ENCODE measurements at regions not wholly inside any gene's neighbourhood (a gene's known extent, or its start where the extent isn't known, plus 50 kb on each side); places are given as distances from the start of the nearest gene placed in this dataset.

DNA sequence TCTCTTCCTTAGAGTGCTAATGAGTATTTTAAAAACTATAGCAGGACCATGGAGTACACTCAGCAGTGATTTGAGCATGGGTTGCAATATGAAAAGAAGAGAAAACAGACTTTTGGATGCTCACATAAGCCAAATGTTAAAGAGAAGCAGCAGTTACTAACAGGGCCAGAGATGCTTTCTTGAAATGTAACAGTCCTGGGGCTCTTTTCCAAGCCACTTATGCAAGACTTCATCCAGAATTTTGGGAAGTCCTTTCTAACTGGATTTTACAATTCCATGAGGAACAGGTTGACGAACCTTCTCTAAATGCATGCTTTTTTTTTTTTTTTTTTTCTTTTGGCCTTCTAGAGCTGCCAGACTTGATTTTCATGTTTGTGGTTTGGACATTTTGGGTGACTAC is 282.0 kb downstream of the SEC23IP start:
- Histone ChIP-seq H3K9me3 (no peaks in the 10 kb centered on the region), H3K27me3 (no peaks in the 10 kb centered on the region), H3K4me1 (no peaks in the 10 kb centered on the region), H3K4me3 (no peak overlapping the region), H3K36me3 (no peaks in the 10 kb centered on the region), H3K27ac (no peak overlapping the region)
- WGBS, 2 donors = 66 to 74% methylated on average over 1 of the region's 1 CpG
- TF ChIP-seq, protein P1, sequence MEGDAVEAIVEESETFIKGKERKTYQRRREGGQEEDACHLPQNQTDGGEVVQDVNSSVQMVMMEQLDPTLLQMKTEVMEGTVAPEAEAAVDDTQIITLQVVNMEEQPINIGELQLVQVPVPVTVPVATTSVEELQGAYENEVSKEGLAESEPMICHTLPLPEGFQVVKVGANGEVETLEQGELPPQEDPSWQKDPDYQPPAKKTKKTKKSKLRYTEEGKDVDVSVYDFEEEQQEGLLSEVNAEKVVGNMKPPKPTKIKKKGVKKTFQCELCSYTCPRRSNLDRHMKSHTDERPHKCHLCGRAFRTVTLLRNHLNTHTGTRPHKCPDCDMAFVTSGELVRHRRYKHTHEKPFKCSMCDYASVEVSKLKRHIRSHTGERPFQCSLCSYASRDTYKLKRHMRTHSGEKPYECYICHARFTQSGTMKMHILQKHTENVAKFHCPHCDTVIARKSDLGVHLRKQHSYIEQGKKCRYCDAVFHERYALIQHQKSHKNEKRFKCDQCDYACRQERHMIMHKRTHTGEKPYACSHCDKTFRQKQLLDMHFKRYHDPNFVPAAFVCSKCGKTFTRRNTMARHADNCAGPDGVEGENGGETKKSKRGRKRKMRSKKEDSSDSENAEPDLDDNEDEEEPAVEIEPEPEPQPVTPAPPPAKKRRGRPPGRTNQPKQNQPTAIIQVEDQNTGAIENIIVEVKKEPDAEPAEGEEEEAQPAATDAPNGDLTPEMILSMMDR (IDR thresholded peaks at IDR 0.05) = no peak
- DNase-seq (no peak), FAIRE-seq (no peak), ATAC-seq (no peak)
- intact Hi-C loops (cut with DNase I) = no loop called here

DNA sequence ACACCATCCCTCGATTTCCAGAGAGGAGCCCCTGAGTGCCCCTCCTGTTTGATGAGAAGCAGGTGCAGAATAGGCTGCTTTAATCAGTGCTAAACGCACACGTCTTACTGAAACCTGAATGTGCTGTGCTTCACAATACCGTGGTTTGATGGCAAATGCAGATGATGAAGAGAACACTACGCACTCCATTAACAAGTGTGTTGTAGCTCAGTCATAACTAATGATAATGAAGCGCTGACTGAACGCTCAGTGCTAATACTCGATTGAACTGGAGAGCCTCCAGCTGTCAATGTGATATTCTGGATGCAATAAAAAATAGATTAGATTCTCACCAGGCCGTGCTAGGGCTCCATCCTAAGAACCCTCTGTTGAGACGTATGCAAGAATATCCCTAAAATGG is 279.7 kb upstream of the PLPP4 start:
- ATAC-seq (no peak), FAIRE-seq (no peak), DNase-seq (no peak)
- intact Hi-C loops (cut with DNase I) = no loop called here
- H3K9me3 ChIP-seq = no peaks in the 10 kb centered on the region
- TF ChIP-seq, protein P1 (IDR thresholded peaks at IDR 0.05) = no peak
- no peaks in the 10 kb centered on the region for H3K4me1 ChIP-seq
- no peak overlapping the region for H3K27ac ChIP-seq
- 79 to 83% methylated on average over 10 of the region's 10 CpGs for WGBS, 2 donors
- H3K27me3 ChIP-seq = no peaks in the 10 kb centered on the region
- H3K4me3 ChIP-seq = no peak overlapping the region
- no peaks in the 10 kb centered on the region for H3K36me3 ChIP-seq

DNA sequence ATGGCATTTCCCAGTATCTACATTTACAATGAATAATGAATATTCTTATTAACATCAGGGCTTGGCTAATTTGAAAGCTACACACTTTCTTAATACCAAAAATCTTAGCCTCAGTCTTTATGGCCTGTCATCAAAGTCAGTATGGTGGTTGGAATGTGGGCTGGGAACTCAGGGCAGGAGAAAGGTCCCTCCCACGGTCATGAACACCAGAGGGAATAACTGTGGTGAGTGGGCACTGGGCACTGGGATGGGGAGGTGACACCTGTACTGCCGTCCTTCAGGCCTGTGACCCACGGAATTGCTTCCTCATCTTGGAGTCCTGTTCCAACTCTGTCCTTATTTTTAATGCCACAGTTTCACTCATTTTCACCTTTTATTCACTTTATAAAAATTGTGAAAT is 276.9 kb upstream of the PLPP4 start:
- intact Hi-C loops (cut with DNase I) = no loop called here
- Histone ChIP-seq H3K36me3 (no peaks in the 10 kb centered on the region), H3K27ac (no peak overlapping the region), H3K4me3 (no peak overlapping the region), H3K9me3 (no peaks in the 10 kb centered on the region), H3K4me1 (no peaks in the 10 kb centered on the region), H3K27me3 (no peaks in the 10 kb centered on the region)
- WGBS, 2 donors = 85 to 86% methylated on average over 3 of the region's 3 CpGs
- no peak for DNase-seq
- no peak for FAIRE-seq
- no peak for ATAC-seq
- TF ChIP-seq, protein P1 (IDR thresholded peaks at IDR 0.05) = no peak

DNA sequence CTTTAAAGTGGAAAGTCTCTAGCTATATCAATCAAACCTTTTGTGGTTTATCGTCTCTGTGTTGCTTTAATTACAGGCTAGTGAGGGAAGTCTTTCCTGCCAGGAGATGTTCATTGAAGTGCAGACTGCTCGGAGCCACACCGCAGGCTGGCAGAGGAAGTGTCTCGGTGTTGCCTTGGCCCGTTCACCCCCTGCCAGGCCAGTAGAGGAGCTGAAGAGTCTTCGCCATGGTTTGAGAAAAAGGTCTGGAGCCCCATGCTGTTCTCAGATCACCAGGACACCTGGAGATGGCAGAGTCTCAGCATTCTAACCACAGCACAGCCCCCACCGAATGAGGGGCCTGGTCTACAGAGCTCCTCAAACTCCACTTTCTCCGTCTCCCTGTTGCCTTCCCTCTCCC is 275.9 kb upstream of the PLPP4 start:
- TF ChIP-seq, protein P1 (IDR thresholded peaks at IDR 0.05) = no peak
- Histone ChIP-seq H3K4me1 (no peaks in the 10 kb centered on the region), H3K27me3 (no peaks in the 10 kb centered on the region), H3K36me3 (no peaks in the 10 kb centered on the region), H3K4me3 (no peak overlapping the region), H3K9me3 (no peaks in the 10 kb centered on the region), H3K27ac (no peak overlapping the region)
- no peak for ATAC-seq
- no peak for FAIRE-seq
- WGBS, 2 donors = 72 to 74% methylated on average over 8 of the region's 8 CpGs
- no peak for DNase-seq
- intact Hi-C loops (cut with DNase I) = no loop called here

DNA sequence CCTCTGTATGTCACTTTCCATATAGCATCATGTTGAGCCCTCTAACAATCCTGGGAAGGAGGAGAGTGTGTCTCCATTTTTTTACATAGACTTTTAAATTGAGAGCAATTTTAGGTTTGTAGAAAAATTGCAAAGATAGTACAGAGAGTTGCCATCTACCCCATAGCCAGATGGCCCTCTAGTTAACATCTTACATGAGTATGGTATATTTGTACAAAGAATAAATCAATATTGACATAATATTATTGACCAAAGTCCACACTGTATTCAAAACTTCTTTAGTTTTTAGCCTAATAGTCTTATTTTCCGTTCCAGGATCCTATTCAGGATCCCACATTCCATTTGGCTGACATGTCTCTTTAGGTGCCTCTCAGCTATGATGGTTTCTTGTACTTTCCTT is 274.6 kb upstream of the PLPP4 start:
- Histone ChIP-seq H3K4me1 (no peaks in the 10 kb centered on the region), H3K27ac (no peak overlapping the region), H3K9me3 (no peaks in the 10 kb centered on the region), H3K27me3 (no peaks in the 10 kb centered on the region), H3K4me3 (no peak overlapping the region), H3K36me3 (no peaks in the 10 kb centered on the region)
- FAIRE-seq (no peak), DNase-seq (no peak), ATAC-seq (peak in 3 of 4 donors; percentile 53 to 60 (median 55))
- WGBS, 2 donors = 16% methylated on average over 1 of the region's 1 CpG
- intact Hi-C loops (cut with DNase I) = no loop called here
- TF ChIP-seq, protein P1 (IDR thresholded peaks at IDR 0.05) = no peak

Data from pancreas (tissue), 10 donors.